Thoracic aorta (tissue), 2 donors: ENCODE measurements at regions not wholly inside any gene's neighbourhood (a gene's known extent, or its start where the extent isn't known, plus 50 kb on each side); places are given as distances from the start of the nearest gene placed in this dataset.

Experiments used
- ATAC-seq: fragments of 150-250 bp; one replicate; pipeline ENCODE4 v1.8.0; 2017; ENCODE audit warnings: low read depth; ENCODE audit not compliant: insufficient number of reproducible peaks, low FRiP score
- DNase-seq: peaks from one replicate; pipeline ENCODE4 v3.0.0-alpha.2; 2020; ENCODE audit warnings: low spot score
- H3K27ac ChIP-seq, 2 donors: fragments of 200-600 bp; sonication (generic); 1 replicate in 1 of 2; 2 replicates in 1 of 2; pipeline ENCODE4 v1.5.1; 2016; ENCODE audit warnings: mild to moderate bottlenecking in 2 of 2, moderate library complexity in 2 of 2
- H3K27me3 ChIP-seq: fragments of 200-600 bp; sonication (generic); replicated peaks from 2 replicates; pipeline ENCODE4 v1.6.0; 2016; ENCODE audit warnings: mild to moderate bottlenecking; ENCODE audit not compliant: insufficient read depth
- H3K36me3 ChIP-seq: fragments of 200-600 bp; sonication (generic); one replicate; pipeline ENCODE4 v1.5.1; 2016
- H3K4me1 ChIP-seq, 2 donors: fragments of 200-600 bp; sonication (generic); 1 replicate in 1 of 2; 2 replicates in 1 of 2; pipeline versions ENCODE4 v1.5.1 to v1.6.0; 2016; ENCODE audit warnings: low read depth in 2 of 2, mild to moderate bottlenecking in 1 of 2; ENCODE audit not compliant: control insufficient read depth in 1 of 2
- H3K4me3 ChIP-seq: fragments of 200-600 bp; sonication (generic); 2 replicates; pipeline ENCODE4 v1.5.1; 2016; ENCODE audit warnings: mild to moderate bottlenecking
- H3K9me3 ChIP-seq: fragments of 200-600 bp; sonication (generic); 2 replicates; pipeline ENCODE4 v1.5.1; 2016
- CTCF ChIP-seq: fragments of 200-600 bp; sonication (generic); IDR thresholded peaks from one replicate; pipeline ENCODE4 v1.5.1; 2019; ENCODE audit warnings: antibody characterized with exemption

- TF ChIP-seq CTCF, result no peak
- H3K4me1 ChIP-seq, result peaks cover 4 to 32% of the 10 kb centered on the region in 2 donors
- no peaks in the 10 kb centered on the region for H3K9me3 ChIP-seq
These were observed 182.8 kb downstream of the NUAK1 start for GRCh38 chr12:105955976-105956375.

GRCh38 chr12:105956662-105957457 lies 181.9 kb downstream of the NUAK1 start:
- ATAC-seq, result no peak
- no peaks in the 10 kb centered on the region for H3K27me3 ChIP-seq
- no peak for DNase-seq
- no peak overlapping the region for H3K4me3 ChIP-seq
- H3K4me1 ChIP-seq, result peaks cover 7 to 36% of the 10 kb centered on the region in 2 donors
- no peaks in the 10 kb centered on the region for H3K36me3 ChIP-seq
- no peaks in the 10 kb centered on the region for H3K9me3 ChIP-seq
- H3K27ac ChIP-seq, result no peak overlapping the region
- no peak for TF ChIP-seq CTCF

More at GRCh38 chr12:105955976-105956375, 182.8 kb downstream of the NUAK1 start:
- Histone ChIP-seq H3K27me3 (no peaks in the 10 kb centered on the region), H3K27ac (no peak overlapping the region), H3K4me3 (no peak overlapping the region), H3K36me3 (no peaks in the 10 kb centered on the region)
- DNase-seq (no peak), ATAC-seq (no peak)

- H3K36me3 ChIP-seq, result no peaks in the 10 kb centered on the region
- H3K4me1 ChIP-seq, result peaks cover 7 to 27% of the 10 kb centered on the region in 2 donors
- no peak for TF ChIP-seq CTCF
- no peaks in the 10 kb centered on the region for H3K27me3 ChIP-seq
- ATAC-seq (no peak), DNase-seq (no peak)
- H3K27ac ChIP-seq, result no peak overlapping the region
- no peak overlapping the region for H3K4me3 ChIP-seq
- no peaks in the 10 kb centered on the region for H3K9me3 ChIP-seq
These were observed 178.3 kb downstream of the NUAK1 start for GRCh38 chr12:105960319-105961083.

- H3K27me3 ChIP-seq, result no peaks in the 10 kb centered on the region
- H3K27ac ChIP-seq, result no peak overlapping the region
- peaks cover 13 to 31% of the 10 kb centered on the region in 2 donors for H3K4me1 ChIP-seq
- no peak overlapping the region for H3K4me3 ChIP-seq
- H3K9me3 ChIP-seq, result no peaks in the 10 kb centered on the region
- H3K36me3 ChIP-seq, result no peaks in the 10 kb centered on the region
- TF ChIP-seq CTCF, result no peak
- DNase-seq, result no peak
- no peak for ATAC-seq
These were observed 176.7 kb downstream of the NUAK1 start for GRCh38 chr12:105961821-105962671.
